NCI-H69 (cell line): ENCODE measurements at regions not wholly inside any gene's neighbourhood (a gene's known extent, or its start where the extent isn't known, plus 50 kb on each side); places are given as distances from the start of the nearest gene placed in this dataset.

Experiments used
- DNase-seq: peaks from one replicate; lab custom pipeline; 2025; lab: John Stamatoyannopoulos, UW

- DNase-seq, result no peak
These were observed 509.5 kb downstream of the RPS24 start for GRCh38 chr10:78543031-78543748.

- DNase-seq, result no peak
These were observed 510.2 kb downstream of the RPS24 start for GRCh38 chr10:78543749-78544362.

GRCh38 chr10:78544423-78545090 lies 510.9 kb downstream of the RPS24 start:
- DNase-seq, result no peak

GRCh38 chr10:78545756-78546155 lies 512.1 kb downstream of the RPS24 start:
- peak; percentile 8 for DNase-seq

GRCh38 chr10:78547397-78547796 lies 513.7 kb downstream of the RPS24 start:
- no peak for DNase-seq

- no peak for DNase-seq
These were observed 514.2 kb downstream of the RPS24 start for GRCh38 chr10:78547905-78548304.

- no peak for DNase-seq
These were observed 514.7 kb downstream of the RPS24 start for GRCh38 chr10:78548369-78548768.

- peak; percentile 77 for DNase-seq
These were observed 515.7 kb downstream of the RPS24 start for GRCh38 chr10:78549140-78549935.

GRCh38 chr10:78550090-78550489 lies 516.4 kb downstream of the RPS24 start:
- DNase-seq, result peak; percentile 54

- no peak for DNase-seq
These were observed 517.1 kb downstream of the RPS24 start for GRCh38 chr10:78550716-78551115.

- peak; percentile 46 for DNase-seq
These were observed 517.4 kb upstream of the ZMIZ1 start for GRCh38 chr10:78551184-78552005.

GRCh38 chr10:78552261-78552811 lies 516.4 kb upstream of the ZMIZ1 start:
- DNase-seq, result no peak

GRCh38 chr10:78553792-78554191 lies 515.0 kb upstream of the ZMIZ1 start:
- no peak for DNase-seq

GRCh38 chr10:78555128-78555527 lies 513.6 kb upstream of the ZMIZ1 start:
- DNase-seq, result no peak

GRCh38 chr10:78556705-78557432 lies 511.9 kb upstream of the ZMIZ1 start:
- no peak for DNase-seq

GRCh38 chr10:78557433-78557925 lies 511.3 kb upstream of the ZMIZ1 start:
- no peak for DNase-seq

- peak; percentile 95 for DNase-seq
These were observed 509.0 kb upstream of the ZMIZ1 start for GRCh38 chr10:78559661-78560340.

- DNase-seq, result no peak
These were observed 508.5 kb upstream of the ZMIZ1 start for GRCh38 chr10:78560341-78560688.

- DNase-seq, result no peak
These were observed 505.5 kb upstream of the ZMIZ1 start for GRCh38 chr10:78563314-78563713.

GRCh38 chr10:78565841-78566240 lies 502.9 kb upstream of the ZMIZ1 start:
- no peak for DNase-seq
